GM19238 (cell line): ENCODE measurements at regions not wholly inside any gene's neighbourhood (a gene's known extent, or its start where the extent isn't known, plus 50 kb on each side); places are given as distances from the start of the nearest gene placed in this dataset.
"Not testable (repeated sequence)": the region's sequence is repeated elsewhere in the genome, so short reads cannot be mapped to it uniquely, and the experiment has no call there.

Experiments used
- DNase-seq: peaks from one replicate; pipeline ENCODE4 v3.0.0; 2011; ENCODE audit warnings: low spot score; ENCODE audit not compliant: insufficient read length

- no peak for DNase-seq
Measured at GRCh38 chr11:106277484-106277883, 200.0 kb downstream of the AASDHPPT start.

DNA sequence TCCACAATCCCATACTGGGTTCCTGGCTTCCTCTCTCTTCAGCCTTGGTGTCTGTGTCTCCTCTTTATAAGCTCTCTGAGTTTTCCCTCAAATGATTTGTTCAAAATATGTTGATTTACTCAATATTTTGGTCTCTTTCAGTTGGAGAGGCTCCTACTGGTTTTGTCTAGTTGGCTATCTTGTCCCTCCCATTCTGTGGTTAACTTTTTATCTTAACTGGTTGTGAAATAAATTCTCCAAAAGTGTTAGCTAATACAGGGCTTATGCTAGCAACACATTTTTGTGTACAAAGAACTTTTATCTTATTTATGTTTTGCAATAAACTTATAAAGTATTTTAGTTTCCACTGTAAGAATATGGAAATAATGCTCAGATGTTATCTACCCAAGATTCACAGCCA is 200.9 kb downstream of the AASDHPPT start:
- no peak for DNase-seq

GRCh38 chr11:106280036-106280435 is 202.6 kb downstream of the AASDHPPT start:
- DNase-seq, result no peak

DNA sequence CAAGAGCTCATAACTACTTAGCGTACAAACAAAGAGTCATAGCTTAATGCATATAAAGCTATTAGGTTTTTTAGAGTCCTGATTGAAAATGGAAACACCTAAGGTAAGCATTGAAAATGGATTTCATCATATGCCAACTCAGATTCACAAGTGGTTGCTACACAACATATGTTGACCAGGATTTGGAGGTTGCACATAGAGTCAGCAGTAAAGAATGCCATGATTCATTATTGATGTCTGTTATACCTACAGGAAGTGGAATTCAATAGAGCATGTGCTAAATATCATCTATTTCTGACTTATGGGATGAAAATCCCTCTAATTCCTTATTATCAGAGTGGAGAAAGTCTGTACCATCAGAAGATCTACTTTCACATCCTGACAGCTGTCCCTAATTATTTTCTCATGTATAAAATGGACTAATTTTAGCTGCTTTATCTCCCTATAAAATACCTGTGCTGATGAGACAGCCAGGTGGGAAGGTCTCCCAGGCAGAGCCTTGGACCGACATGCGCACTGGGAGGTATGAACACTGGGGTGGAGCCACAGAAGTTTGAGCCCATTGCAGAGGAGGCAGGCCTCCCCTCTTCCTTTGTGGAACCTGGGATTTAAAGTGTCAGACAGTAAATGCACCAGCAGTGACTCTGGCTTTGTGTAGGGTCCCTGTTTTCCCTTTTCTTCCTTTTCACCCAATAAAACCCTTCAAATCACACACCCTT is 204.2 kb downstream of the AASDHPPT start:
- no peak for DNase-seq

GRCh38 chr11:106286881-106287504 is 209.5 kb downstream of the AASDHPPT start:
- no peak for DNase-seq

DNA sequence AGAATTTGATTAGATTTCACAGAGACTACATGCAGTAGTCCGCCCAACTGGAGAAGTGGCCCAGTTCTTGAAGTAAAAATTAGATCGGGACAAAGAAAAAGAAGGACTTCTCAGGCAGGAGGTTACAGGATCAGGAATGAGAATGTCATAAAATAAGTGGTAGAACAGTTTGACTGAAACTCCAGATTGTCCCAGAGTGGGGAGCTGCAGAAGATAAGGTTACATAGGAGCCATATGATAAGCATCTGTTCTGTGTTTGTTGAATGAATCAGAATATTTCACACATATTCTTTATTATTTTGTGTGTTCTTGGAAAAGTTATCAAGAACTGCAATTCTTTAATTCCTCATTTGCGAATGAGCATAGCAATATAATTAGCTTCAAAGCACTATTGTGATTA is 210.6 kb downstream of the AASDHPPT start:
- no peak for DNase-seq

DNA sequence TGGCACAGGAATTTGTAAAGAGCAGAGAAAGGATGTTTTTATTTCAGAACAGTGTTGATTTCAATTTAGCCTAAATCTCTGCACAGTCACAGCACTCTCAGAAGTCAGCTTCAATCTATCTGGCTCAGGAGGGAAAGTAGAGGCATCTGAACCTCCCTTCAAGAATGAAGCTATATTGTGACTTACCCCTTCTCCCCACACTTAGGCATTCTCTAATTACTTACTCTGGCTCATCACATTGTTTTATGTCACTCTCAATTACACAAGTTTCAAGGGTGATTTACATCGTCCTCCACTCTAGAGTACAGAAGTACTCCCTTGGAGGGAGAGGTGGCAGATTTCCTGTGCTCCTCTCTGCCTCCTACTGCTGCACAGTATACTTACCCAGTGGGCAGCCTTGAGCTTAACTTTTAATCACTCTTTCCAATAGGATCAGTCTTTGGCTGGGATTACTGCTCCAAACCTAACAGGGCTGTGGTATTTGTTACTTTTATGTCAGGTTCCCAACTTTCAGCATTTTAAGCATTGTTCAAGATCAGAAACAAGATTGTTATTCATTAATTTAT is 211.4 kb downstream of the AASDHPPT start:
- DNase-seq, result no peak

DNA sequence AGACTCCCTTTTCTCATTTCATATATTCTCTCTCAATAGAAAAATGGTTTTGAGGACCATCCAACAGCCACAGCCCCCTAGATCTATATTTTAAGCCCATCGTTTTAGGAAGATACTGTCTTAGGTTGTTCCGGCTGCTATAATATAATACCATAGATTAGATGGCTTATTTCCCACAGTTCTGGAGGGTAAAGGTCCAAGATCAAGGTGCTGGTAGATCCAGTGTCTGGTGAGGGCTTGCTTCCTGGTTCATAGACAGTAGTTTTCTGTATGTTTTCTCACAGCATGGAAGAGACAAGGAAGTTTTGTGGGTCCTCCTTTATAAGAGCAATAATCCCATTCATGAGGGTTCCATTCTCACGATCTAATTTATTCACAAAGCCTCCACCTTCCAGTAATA is 215.1 kb downstream of the AASDHPPT start:
- DNase-seq, result no peak

- DNase-seq, result no peak
Measured at GRCh38 chr11:106295974-106296373, 218.5 kb downstream of the AASDHPPT start.

GRCh38 chr11:106302416-106302815 is 225.0 kb downstream of the AASDHPPT start:
- no peak for DNase-seq

- DNase-seq, result no peak
Measured at GRCh38 chr11:106304274-106304673, 226.8 kb downstream of the AASDHPPT start.

DNA sequence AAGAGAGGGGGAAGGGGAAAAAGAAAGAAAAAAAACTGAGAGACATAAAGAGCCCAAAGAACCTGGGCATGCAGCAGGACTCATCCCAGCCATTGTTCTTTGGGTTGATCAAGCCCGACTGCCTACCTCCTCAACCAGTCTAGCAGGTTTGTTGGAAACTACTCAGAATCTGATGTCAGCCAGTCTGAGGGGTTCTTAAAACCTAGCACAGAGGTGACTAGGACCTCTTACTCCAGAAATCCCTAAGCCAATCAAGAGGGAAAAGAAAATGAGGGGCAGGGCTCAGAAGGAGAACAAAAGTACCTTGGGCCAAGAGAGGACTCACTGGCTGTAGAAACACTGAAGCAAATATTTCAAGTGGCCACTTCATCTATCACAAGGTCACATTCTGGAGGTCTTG is 228.0 kb downstream of the AASDHPPT start:
- no peak for DNase-seq

DNA sequence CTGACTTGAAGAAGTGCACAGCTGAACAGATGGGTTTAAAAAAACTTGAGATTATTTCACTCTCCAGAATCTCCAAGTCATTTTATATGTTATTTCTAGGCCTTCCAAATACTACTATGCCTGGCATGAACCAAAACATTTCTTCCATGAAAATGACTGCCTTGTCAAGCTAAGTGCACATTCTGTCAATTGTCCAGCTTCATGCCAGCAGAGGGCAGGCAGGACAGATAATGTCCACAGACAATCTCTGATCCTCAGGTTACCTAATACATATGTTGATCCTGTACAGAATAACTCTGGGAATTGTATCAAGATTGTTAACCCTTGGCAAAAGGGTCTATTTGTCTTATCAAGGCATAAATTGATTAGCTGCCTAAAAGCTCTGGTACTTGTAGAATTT is 229.5 kb downstream of the AASDHPPT start:
- DNase-seq, result no peak

- no peak for DNase-seq
Measured at GRCh38 chr11:106309070-106309684, 231.7 kb downstream of the AASDHPPT start.

DNA sequence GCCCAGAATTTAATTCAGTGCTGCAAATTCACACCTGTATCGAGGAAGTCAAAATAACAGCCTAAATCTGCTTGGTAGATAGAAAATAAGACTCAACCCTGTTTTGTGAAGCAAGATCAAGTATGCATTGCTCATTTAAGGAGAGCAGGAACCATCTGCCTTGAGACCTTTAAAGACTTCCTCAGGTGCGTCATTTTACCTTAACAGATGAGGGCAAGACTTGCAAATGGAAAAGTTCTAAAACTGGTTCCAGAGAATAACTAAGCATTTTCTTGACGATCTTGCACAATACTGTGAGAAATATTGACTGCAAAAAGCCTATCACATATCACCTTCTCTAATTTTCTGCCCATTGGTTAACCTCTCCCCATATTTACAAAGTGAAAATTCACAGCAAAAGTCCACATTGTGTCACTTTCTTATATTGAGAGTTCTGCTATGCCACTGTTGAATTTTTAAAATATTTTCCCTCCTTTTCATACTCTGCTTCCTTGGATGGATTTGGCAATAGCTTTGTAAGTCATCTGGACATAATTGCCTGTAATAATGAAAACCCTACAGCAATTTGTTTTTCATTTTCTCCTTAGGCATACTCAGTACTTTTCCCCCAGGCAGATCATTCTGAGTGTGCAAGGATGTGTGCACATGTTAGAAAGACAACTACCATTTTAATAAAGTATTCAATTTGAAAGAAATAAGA is 234.2 kb downstream of the AASDHPPT start:
- DNase-seq, result no peak

DNA sequence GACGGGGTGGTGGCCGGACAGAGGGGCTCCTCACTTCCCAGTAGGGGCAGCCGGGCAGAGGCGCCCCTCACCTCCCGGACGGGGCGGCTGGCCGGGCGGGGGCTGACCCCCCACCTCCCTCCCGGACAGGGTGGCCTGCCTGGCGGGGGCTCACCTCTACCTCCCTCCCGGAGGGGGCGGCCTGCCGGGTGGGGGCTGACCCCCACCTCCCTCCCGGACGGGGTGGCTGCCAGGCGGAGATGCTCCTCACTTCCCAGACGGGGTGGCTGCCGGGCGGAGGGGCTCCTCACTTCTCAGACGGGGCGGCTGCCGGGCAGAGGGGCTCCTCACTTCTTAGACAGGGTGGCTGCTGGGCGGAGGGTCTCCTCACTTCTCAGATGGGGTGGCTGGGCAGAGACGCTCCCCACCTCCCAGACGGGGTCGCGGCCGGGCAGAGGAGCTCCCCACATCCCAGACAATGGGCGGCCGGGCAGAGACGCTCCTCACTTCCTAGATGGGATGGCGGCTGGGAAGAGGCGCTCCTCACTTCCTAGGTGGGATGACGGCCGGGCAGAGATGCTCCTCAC is 239.8 kb downstream of the AASDHPPT start:
- DNase-seq, result not testable (repeated sequence)

DNA sequence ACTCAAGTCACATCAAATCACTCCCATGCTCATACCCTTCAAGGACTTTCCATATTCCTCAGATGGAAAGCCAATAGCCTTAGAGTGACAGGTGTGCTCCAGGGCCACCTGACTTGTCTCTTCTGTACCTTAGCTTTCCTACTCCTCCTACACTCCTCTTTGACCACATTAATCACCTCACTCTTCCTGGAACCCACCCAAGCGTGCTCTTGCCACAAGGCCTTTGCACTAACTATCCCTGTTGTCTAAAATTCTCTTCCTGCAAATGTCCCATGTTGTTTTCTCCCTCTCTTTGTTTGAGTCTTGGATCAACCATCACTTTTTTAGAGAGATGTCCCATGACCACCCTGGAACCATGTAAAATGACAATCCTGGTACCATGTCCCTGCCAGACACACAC is 244.1 kb downstream of the AASDHPPT start:
- DNase-seq, result no peak

GRCh38 chr11:106322106-106322505 is 244.6 kb downstream of the AASDHPPT start:
- DNase-seq, result no peak

- DNase-seq, result no peak
Measured at GRCh38 chr11:106326087-106326486, 248.6 kb downstream of the AASDHPPT start.

GRCh38 chr11:106327134-106327533 is 249.7 kb downstream of the AASDHPPT start:
- no peak for DNase-seq

GRCh38 chr11:106327637-106328036 is 250.2 kb downstream of the AASDHPPT start:
- no peak for DNase-seq
